Activated B cell treated with CpG ODN at 0.5 μM for 24 hours (primary cell): ENCODE measurements at regions not wholly inside any gene's neighbourhood (a gene's known extent, or its start where the extent isn't known, plus 50 kb on each side); places are given as distances from the start of the nearest gene placed in this dataset.
"Not testable (repeated sequence)": the region's sequence is repeated elsewhere in the genome, so short reads cannot be mapped to it uniquely, and the experiment has no call there.

Experiments
- ATAC-seq: fragments of 200-7000 bp; cut with Tn5 transposase; one replicate; pipeline ENCODE4 v1.10.0; 2021; ENCODE audit warnings: low read depth, mild to moderate bottlenecking, moderate library complexity
- CTCF ChIA-PET: fragments of 350-600 bp; sonication (Branson Sonifier 250); formaldehyde crosslinking; loops from one replicate; lab custom pipeline; 2021; ENCODE audit warnings: antibody characterized with exemption; lab: Charles Lee
- POLR2A ChIA-PET: fragments of 350-600 bp; sonication (Branson Sonifier 250); formaldehyde crosslinking; loops from one replicate; lab custom pipeline; 2021; ENCODE audit warnings: antibody characterized with exemption; lab: Charles Lee
- DNase-seq: peaks from one replicate; pipeline ENCODE4 v3.0.0; 2022
- H3K27ac Mint-ChIP-seq: one replicate; pipeline ENCODE4 v1.8.0; 2020; ENCODE audit warnings: mixed read lengths
- H3K27me3 Mint-ChIP-seq: one replicate; pipeline ENCODE4 v1.8.0; 2021; ENCODE audit warnings: mixed read lengths
- H3K36me3 Mint-ChIP-seq: one replicate; pipeline ENCODE4 v1.8.0; 2021; ENCODE audit warnings: low read depth, mixed read lengths
- H3K4me1 Mint-ChIP-seq: one replicate; pipeline ENCODE4 v1.8.0; 2021; ENCODE audit warnings: mixed read lengths
- H3K4me3 Mint-ChIP-seq: one replicate; pipeline ENCODE4 v1.8.0; 2020; ENCODE audit warnings: mild to moderate bottlenecking, mixed read lengths
- H3K9me3 Mint-ChIP-seq: one replicate; pipeline ENCODE4 v1.8.0; 2020; ENCODE audit warnings: mixed read lengths
- intact Hi-C: fragments of 100-400 bp; cut with micrococcal nuclease; formaldehyde crosslinking; loops from one replicate; pipeline ENCODE4 v1.15.1; 2024
- TF ChIP-seq, protein P1 (sequence below): fragments of 200-600 bp; IDR thresholded peaks from one replicate; pipeline ENCODE4 v1.8.0; 2022; ENCODE audit warnings: antibody characterized with exemption, mild to moderate bottlenecking

DNA sequence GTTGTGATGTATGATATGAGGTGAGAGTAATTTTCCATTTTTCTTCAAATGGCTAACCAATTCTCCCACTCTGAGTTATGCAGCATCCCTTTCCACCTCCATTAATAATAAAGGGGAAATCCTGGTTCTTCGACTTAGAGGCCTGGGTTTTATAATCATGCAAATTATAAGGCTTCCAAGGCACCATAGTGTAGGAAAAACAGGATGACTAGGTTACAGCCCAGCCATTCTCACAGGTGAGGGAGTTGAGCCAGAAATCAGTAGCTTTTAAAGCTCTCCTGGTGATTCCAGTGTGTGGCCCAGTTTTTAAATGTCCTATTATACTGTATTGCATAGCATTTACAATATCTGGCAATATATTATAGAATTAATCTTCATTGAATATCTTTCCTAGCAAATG is 203.1 kb downstream of the ARHGEF9 start:
- ATAC-seq = no peak
- no peaks in the 10 kb centered on the region for H3K9me3 Mint-ChIP-seq
- no peaks in the 10 kb centered on the region for H3K36me3 Mint-ChIP-seq
- no peak overlapping the region for H3K27ac Mint-ChIP-seq
- TF ChIP-seq, protein P1, sequence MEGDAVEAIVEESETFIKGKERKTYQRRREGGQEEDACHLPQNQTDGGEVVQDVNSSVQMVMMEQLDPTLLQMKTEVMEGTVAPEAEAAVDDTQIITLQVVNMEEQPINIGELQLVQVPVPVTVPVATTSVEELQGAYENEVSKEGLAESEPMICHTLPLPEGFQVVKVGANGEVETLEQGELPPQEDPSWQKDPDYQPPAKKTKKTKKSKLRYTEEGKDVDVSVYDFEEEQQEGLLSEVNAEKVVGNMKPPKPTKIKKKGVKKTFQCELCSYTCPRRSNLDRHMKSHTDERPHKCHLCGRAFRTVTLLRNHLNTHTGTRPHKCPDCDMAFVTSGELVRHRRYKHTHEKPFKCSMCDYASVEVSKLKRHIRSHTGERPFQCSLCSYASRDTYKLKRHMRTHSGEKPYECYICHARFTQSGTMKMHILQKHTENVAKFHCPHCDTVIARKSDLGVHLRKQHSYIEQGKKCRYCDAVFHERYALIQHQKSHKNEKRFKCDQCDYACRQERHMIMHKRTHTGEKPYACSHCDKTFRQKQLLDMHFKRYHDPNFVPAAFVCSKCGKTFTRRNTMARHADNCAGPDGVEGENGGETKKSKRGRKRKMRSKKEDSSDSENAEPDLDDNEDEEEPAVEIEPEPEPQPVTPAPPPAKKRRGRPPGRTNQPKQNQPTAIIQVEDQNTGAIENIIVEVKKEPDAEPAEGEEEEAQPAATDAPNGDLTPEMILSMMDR = no peak
- DNase-seq = no peak
- POLR2A ChIA-PET = no interaction called here
- H3K27me3 Mint-ChIP-seq = no peaks in the 10 kb centered on the region
- CTCF ChIA-PET = no interaction called here
- no peaks in the 10 kb centered on the region for H3K4me1 Mint-ChIP-seq
- intact Hi-C loops = no loop called here
- no peak overlapping the region for H3K4me3 Mint-ChIP-seq

DNA sequence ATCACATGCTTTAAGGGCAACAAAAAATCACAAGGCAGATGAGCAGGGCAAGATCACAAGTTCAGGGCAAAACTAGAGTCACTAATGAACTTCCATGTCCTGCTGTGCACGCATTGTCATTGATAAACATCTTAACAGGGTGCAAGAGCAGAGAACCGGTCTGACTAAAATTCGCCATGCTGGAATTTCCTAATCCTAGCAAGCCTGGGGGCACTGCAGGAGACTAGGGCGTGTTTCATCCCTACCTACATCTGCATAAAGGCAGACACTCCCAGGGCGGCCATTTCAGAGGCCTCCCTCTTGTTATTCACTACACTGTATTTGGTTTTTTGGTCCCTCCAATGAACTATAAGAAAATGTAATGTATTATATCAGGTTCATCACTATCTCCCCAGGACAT is 203.6 kb downstream of the ARHGEF9 start:
- POLR2A ChIA-PET = no interaction called here
- no peak for DNase-seq
- CTCF ChIA-PET = no interaction called here
- TF ChIP-seq, protein P1 = no peak
- H3K4me1 Mint-ChIP-seq = no peaks in the 10 kb centered on the region
- no peak overlapping the region for H3K27ac Mint-ChIP-seq
- intact Hi-C loops = no loop called here
- no peak for ATAC-seq
- H3K36me3 Mint-ChIP-seq = no peaks in the 10 kb centered on the region
- H3K9me3 Mint-ChIP-seq = no peaks in the 10 kb centered on the region
- H3K4me3 Mint-ChIP-seq = no peak overlapping the region
- H3K27me3 Mint-ChIP-seq = no peaks in the 10 kb centered on the region

DNA sequence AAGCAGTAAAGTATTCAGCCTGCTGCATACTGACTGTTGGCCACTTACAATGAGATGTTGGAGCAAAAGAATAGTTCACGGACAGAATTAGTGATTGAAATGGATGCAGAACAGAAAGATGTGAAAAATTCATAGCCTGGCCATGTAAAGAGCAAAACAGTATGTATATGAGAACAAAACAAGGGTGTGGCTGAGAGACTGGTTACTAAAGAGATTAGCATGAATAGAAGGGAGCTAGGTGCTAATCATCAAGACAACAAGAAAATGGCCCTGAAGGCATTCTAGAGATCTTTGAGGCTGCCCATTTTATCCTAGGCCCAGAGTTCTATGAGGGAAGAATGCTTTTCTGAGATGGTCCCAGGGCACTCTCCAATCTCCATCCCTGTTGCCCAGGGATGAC is 208.5 kb downstream of the ARHGEF9 start:
- H3K4me3 Mint-ChIP-seq = no peak overlapping the region

DNA sequence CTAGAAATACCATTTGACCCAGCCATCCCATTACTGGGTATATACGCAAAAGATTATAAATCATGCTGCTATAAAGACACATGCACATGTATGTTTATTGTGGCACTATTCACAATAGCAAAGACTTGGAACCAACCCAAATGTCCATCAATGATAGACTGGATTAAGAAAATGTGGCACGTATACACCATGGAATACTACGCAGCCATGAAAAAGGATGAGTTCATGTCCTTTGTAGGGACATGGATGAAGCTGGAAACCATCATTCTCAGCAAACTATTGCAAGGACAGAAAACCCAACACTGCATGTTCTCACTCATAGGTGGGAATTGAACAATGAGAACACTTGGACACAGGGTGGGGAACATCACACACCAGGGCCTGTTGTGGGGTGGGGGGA is 209.3 kb downstream of the ARHGEF9 start:
- H3K4me1 Mint-ChIP-seq, POLR2A ChIA-PET, ATAC-seq, intact Hi-C loops, CTCF ChIA-PET, H3K27me3 Mint-ChIP-seq, H3K36me3 Mint-ChIP-seq, DNase-seq, H3K9me3 Mint-ChIP-seq, H3K27ac Mint-ChIP-seq, H3K4me3 Mint-ChIP-seq: not testable (repeated sequence)

More for the DNA sequence above, 208.5 kb downstream of the ARHGEF9 start:
- ChIA-PET POLR2A (no interaction called here), CTCF (no interaction called here)
- ATAC-seq (no peak), DNase-seq (no peak)
- Mint-ChIP-seq H3K9me3 (no peaks in the 10 kb centered on the region), H3K4me1 (no peaks in the 10 kb centered on the region), H3K36me3 (no peaks in the 10 kb centered on the region), H3K27ac (no peak overlapping the region), H3K27me3 (no peaks in the 10 kb centered on the region)
- intact Hi-C loops = no loop called here
- TF ChIP-seq, protein P1 = no peak

DNA sequence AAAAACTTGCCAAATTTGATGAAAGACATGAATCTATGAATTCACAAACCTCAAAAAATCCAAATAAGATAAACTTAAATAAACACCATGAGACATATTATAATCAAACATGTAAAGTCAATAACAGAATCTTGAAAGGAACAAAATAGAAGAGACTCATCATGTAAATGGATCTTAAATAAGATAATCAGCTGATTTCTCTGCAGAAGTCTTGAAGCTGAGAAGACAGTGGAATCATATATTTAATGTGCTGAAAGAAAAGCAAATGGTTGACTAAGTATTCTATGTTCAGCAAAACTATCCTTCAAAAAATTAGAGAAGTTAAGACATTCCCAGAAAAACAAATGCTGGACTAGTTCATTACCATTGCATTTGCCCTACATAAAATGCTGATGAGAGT is 215.7 kb upstream of the SPIN4 start:
- H3K4me3 Mint-ChIP-seq = no peak overlapping the region
- H3K27ac Mint-ChIP-seq = no peak overlapping the region
- peaks cover 3% of the 10 kb centered on the region for H3K9me3 Mint-ChIP-seq
- H3K27me3 Mint-ChIP-seq = peaks cover 8% of the 10 kb centered on the region
- POLR2A ChIA-PET = no interaction called here
- intact Hi-C loops = no loop called here
- no peaks in the 10 kb centered on the region for H3K36me3 Mint-ChIP-seq
- DNase-seq = no peak
- peaks cover under 1% of the 10 kb centered on the region for H3K4me1 Mint-ChIP-seq
- ATAC-seq = no peak
- TF ChIP-seq, protein P1 = no peak
- CTCF ChIA-PET = no interaction called here

DNA sequence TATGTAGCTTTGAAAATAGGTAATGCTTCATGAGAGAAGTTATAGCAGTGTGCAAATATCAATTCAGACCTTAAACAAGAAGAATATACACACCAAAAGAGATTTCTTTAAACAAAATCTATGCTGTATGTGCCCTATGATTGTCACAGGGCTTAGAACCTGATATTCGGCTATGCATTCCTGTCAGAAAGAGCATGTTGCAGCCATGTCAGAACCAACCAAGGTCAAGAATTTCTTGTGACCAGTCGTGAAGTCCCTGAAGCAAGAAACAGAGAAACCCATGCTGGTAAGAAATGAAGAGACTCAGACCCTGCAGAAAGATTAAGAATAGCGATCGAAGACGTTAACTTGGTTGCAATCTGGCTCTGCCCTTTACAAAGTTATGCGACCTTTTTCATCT is 210.3 kb upstream of the SPIN4 start:
- intact Hi-C loops = loop anchor here (1.0 to 2.0 kb wide), 3 partner anchors 194 to 1473 kb away; partner anchors contain the start of genes SPIN4 and ZC3H12B
- Mint-ChIP-seq H3K4me1 (peaks cover 27% of the 10 kb centered on the region), H3K27me3 (no peaks in the 10 kb centered on the region), H3K36me3 (peaks cover 10% of the 10 kb centered on the region), H3K27ac (no peak overlapping the region), H3K4me3 (peak overlapping the region; percentile 97), H3K9me3 (peaks cover under 1% of the 10 kb centered on the region)
- CTCF ChIA-PET = no interaction called here
- DNase-seq = no peak
- TF ChIP-seq, protein P1 = no peak
- ATAC-seq = no peak
- POLR2A ChIA-PET = interaction anchor here (1.3 kb wide), 1 partner anchor 193 kb away, joined by 5 read pairs; a partner anchor contains a TSS
